PC-3 (cell line): ENCODE measurements at regions not wholly inside any gene's neighbourhood (a gene's known extent, or its start where the extent isn't known, plus 50 kb on each side); places are given as distances from the start of the nearest gene placed in this dataset.

ENCODE experiments used
- EZH2 ChIP-seq: fragments of 300-600 bp; sonication (generic); IDR thresholded peaks from one replicate; pipeline ENCODE4 v1.6.1; 2017; ENCODE audit warnings: antibody characterized with exemption, mild to moderate bottlenecking, low read length; ENCODE audit not compliant: unreplicated experiment
- EZH2phosphoT487 ChIP-seq: fragments of 300-600 bp; sonication (generic); IDR thresholded peaks from 2 replicates; pipeline ENCODE4 v1.6.1; 2018; ENCODE audit warnings: mild to moderate bottlenecking, antibody characterized with exemption, low read length, borderline replicate concordance
- TF ChIP-seq, protein P1 (sequence below): fragments of 300-600 bp; sonication (generic); conservative IDR thresholded peaks from 2 replicates; pipeline ENCODE4 v1.5.1; 2017; ENCODE audit warnings: antibody characterized with exemption, low read depth, mild to moderate bottlenecking, low read length

DNA sequence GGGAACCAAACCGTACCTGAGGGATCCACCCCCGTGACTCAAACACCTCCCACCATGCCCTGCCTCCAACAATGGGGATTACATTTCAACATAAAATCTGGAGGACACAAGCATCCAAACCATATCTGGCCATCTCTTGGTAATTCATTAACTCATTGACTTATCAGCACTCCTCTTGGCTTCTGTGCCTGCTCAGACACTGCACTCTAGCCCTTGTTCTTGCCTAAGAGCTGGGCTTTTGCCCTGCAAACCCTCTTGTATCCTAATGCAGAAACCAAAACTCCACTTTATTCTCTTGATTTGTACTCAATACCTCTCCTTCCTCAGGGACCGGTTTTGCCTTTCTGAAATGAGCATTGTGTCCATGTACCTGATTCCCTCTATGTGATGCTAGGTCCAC, 330.2 kb upstream of the FZD8 start:
- TF ChIP-seq, protein P1, sequence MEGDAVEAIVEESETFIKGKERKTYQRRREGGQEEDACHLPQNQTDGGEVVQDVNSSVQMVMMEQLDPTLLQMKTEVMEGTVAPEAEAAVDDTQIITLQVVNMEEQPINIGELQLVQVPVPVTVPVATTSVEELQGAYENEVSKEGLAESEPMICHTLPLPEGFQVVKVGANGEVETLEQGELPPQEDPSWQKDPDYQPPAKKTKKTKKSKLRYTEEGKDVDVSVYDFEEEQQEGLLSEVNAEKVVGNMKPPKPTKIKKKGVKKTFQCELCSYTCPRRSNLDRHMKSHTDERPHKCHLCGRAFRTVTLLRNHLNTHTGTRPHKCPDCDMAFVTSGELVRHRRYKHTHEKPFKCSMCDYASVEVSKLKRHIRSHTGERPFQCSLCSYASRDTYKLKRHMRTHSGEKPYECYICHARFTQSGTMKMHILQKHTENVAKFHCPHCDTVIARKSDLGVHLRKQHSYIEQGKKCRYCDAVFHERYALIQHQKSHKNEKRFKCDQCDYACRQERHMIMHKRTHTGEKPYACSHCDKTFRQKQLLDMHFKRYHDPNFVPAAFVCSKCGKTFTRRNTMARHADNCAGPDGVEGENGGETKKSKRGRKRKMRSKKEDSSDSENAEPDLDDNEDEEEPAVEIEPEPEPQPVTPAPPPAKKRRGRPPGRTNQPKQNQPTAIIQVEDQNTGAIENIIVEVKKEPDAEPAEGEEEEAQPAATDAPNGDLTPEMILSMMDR: no peak
- no peak for TF ChIP-seq EZH2phosphoT487
- TF ChIP-seq EZH2: no peak
